GM19438 (cell line): ENCODE measurements at regions not wholly inside any gene's neighbourhood (a gene's known extent, or its start where the extent isn't known, plus 50 kb on each side); places are given as distances from the start of the nearest gene placed in this dataset.
"Not testable (repeated sequence)": the region's sequence is repeated elsewhere in the genome, so short reads cannot be mapped to it uniquely, and the experiment has no call there.

Experiments
- ATAC-seq: cut with Tn5 transposase; IDR thresholded peaks from one replicate; pipeline ENCODE4 v1.9.1; 2021; ENCODE audit warnings: low read depth; ENCODE audit not compliant: unreplicated experiment

DNA sequence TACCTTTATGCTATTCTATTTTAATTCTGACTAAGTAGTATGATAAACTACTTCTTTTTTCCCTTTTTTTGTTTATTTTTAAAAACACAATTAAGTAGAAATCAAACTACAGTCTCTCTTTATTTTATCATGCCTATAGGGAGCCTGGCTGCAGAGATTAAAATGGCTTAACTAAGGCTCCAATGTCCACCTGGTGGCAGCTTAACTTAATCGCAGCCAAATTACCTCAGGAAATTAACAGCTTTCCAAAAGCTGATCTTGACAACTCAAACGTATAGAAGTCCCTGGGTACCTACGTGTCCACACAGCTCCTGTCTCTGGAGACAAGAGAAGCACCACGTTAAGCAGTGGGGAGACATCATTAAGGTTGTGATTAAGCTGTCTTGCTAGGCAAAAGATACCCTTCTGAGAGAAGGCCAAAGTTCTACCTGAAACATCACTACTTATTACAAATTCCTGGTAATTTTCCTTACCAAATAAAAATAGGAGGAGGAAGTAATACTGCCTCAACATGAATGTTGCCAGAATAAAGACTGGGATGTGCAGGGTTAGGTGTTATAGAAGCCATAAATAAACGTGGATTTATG is 63.2 kb upstream of the SNX19 start:
- ATAC-seq = no peak

DNA sequence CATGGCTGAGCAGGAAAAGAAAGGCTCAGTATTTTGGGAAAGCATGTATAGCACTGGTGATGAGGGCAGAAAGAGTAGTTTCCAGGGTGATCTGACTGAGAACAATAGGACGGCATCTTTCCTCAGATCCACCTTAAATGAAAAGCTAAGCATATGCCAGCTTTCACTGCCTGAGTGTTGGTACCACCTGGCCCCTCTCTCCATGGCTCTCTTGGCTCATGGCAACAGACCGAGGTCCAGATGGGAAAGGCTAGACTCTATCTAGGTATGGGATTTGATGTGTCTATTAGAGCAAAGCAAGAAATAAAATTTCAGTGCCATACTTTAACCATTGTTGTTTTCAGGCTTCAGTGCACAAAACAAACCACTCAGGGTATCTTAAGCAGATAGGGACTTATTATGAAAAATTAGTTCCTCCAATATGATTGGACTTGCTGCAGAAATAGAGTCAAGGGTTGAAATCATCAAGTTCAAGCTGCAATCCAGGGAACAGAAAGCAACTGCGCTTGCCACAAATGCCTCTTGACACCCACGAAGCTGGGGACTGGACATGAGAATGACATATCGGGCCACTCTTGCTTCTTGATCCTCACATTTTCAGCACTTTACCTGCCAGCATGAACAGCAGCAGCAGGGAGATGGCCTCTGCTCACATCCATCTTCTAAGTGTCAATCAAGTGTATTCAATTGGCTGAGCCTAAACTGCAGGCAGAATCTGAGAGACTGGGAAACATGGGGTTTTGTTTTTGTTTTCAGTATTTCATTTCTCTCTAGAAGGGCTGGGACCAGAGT is 64.0 kb upstream of the SNX19 start:
- no peak for ATAC-seq

DNA sequence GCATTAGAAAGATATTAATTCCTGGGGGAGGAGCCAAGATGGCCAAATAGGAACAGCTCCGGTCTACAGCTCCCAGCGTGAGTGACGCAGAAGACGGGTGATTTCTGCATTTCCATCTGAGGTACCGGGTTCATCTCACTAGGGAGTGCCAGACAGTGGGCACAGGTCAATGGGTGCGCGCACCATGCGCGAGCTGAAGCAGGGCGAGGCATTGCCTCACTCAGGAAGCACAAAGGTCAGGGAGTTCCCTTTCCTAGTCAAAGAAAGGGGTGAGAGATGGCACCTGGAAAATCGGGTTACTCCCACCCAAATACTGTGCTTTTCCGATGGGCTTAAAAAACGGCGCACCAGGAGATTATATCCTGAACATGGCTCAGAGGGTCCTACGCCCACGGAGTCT is 68.0 kb upstream of the SNX19 start:
- not testable (repeated sequence) for ATAC-seq

DNA sequence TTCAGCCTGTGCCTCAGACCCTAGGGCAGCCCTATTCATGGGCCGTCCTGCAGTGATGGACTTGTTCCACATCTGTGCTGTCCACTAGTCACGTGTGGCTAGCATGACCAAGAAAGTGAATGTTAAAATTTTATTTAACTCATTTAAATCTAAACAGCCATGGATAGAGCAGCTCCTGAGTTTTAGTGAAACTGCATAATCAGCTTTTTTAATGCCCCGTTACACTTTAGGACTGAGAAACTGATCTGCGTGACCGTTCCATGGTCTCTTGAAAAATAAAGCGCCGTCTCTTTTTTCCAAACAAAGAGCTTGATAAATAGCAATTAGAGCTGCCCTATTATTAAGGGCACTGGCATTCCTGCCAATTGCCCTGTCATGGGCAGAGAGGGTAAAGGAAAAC is 76.5 kb upstream of the SNX19 start:
- ATAC-seq = no peak

DNA sequence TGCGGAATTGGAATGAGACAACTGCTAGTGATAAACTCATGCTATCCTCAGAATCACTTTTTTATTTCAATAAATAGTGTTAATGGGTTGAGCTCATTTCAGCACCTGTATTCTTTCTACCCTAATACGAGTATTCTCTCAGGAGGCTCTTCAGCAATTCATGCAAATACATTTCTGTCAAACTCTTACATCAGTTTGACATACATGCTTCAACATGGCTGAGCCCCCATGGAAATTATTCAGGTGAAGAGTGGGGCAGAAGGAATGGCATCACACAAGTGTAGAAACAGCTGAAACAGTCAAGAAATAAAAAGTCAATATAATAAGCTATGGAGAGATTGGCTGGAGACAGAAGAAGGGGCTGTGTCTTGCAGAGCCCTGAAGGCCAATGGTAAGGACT is 77.8 kb upstream of the SNX19 start:
- no peak for ATAC-seq

DNA sequence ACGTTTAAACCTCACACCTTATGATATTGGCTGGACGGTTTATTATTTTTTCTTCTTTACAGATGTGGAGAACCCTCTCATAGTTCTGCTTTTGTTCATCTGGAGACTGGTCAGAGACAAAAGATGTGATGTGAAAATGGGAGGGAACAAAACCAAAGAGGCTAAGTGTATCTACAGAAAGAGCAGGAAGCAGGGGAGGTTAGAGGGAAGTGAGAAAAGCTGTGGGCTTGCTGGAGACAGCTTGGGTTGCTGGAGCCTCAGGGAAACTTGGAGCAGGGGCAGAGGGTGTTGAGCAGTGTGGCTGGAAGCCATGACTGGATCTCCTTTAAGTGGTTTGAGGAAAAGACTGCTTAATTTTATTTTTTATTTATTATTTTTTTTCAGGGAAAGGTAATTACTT is 79.0 kb upstream of the SNX19 start:
- no peak for ATAC-seq

DNA sequence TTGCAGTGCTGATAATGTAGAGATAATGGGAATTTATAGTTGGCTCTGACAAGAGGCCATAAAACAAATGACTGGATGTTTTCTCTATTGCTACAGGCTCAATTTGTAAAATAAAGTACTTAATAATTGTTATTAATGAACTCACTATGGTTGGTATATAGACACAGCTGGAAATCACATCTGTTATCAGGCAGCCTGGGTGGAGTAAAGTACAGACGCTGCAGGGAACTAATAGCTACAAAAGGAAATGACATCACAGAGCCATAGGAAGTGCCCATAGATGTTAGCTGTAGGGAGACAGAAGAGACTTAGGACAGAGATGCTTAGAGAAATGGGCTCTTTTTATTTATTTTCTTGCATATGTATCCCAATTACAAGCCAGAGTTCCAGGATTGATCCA is 81.0 kb upstream of the SNX19 start:
- no peak for ATAC-seq

DNA sequence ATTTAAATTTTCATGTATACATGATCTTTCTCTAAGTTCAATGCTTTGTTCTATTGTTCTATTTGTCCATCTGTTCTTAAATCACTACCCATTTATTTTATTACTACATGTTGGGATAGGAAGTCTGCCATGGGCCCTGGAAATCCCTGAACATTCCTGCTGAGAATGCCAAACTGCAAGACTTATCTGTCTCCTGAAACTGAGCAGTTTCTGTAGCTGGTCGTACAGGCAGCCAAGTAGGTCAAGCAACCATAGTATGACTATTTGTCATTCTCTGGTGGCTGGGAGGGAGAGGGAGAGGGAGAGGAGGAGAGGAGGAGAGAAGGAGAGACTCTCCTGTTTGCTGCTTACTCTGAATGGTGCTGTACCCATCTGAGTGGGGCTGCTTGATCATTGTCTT is 82.8 kb upstream of the SNX19 start:
- no peak for ATAC-seq

DNA sequence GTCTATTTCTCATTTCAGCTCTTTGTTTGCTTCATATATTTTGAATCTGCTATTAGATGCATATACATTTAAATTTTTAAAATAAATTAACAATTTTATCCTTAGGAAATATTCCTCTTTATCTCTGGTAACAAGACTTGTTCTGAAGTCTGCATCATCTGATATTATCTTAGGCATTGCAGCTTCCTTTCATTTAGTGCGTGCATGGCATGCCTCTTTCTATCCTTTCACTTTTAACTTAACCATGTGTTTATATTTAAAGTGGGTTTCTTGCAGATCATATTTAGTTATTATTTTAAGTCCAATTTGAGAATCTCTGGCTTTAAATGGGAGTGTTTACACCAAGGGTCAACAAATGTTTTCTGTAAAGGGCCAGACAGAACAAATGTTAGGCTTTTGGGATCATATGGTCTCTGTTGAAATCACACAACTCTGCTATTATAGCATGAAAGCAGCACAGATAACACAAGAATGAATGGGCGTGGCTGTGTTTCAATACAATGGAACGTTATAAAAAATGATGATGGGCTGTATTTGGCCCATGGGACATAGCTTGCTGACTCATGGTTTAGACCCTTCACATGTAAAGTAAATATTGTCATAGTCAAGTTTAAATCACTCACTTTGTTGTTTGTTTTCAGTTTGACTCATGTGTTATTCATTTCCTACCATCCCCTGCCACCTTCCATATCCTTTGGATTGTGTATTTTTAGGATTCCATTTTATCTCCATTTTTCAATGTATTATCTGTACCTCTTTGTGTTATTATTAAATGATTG is 83.9 kb upstream of the SNX19 start:
- ATAC-seq = no peak

DNA sequence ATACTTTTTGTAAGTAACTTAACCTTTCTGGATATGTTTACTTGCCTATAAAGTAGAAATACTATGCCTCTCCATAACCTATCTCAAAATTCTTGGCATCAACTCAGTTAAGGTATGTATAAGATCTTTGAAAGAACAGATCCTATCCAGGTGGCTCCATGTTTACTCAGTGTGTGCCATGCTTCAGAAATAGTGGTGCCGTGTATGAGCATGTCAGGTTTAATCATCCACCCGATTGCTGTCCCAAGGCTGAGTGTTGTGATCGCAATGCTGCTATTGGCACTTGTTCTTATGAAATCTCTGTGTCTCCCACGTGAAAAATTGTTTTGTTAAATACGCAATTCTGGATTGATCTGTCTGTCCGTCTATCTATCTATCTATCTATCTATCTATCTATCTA is 85.9 kb upstream of the SNX19 start:
- ATAC-seq = no peak

DNA sequence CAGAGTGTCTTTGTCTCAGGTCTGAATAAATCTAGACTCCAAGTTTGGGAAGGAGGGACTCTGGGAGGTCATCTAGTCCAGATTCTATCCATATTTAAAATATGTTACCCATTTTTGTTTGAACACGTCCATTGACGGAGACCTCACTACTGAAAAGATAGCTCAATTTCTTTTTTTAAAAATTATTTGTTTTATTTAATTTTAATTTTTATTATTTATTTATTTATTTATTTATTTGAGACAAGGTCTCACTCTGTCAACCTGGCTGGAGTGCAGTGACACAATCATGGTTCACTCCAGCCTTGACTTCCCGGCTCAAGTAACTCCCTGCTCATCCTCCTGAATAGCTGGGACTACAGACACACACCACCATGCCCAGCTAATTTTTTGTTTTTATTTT is 89.5 kb upstream of the SNX19 start:
- no peak for ATAC-seq

DNA sequence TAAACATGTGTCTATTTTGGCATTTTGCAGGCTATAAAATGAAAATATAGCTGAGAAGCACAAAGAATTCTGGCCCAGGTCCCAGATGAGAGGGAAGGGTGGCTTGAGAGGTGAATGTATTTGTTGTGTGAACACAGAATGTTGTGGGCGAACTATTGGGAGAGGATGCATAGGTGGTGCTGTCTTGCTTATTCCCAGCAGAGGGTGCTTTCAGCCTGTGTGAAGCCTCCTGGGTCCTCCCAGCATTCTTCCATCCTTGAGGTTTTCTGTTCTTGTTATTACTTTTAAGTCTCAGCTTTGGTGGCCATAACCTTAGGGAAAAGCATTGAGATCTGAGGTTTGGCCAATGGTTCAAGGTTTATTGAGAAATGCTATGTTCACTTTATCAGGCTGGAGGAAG is 108.7 kb upstream of the SNX19 start:
- ATAC-seq = no peak

DNA sequence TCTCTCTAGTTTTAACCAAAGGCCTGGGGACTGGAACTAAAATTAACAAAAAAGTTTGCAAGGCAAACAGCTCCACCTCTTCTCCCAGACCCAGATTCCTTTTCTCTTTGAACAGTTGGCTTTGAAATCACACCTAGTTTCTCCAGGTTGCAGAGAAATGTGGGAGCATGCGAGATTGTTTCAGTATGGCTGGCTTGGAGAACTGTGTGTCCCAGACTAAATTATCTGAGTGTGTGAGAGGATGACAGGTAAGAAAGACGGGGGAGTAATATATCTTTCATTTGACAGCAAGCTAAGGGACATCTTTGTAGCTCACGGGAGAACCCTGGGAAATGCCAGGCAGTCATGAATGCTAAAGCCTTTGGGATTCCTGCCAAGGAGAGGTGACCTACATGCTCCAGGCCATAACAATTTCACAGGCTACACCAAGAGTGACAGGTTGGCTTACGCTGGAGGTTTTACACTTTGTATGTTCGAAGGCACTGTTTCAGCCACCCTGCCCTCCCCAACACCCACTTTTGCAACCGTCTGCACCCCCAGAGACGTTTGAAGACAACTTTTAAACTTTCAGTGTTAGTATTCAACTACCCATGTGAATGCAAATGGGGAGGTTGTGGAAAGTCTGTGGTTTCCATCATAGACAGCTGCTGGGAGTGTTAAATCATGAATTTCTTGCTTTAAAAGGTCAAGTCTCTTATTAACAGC is 109.3 kb upstream of the SNX19 start:
- ATAC-seq = no peak

DNA sequence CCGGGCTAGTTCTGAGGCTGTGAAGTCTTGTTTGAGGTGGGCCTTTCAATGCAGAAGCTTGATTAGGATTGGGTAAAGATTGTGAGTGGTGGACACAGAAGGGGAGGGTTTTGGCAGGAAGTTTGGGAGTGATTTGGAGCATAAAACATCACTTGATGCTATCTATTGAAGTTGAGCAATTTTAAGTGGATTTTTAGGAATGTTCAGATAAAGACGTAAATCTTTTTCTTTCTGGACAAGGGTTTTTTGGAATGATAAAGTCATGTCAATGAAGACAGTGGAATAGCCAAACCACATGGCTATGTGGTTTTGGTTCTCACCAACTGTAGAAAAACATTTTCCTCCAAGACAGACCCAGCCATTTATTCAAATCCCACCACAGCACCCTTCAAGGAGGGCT is 111.2 kb upstream of the SNX19 start:
- no peak for ATAC-seq

DNA sequence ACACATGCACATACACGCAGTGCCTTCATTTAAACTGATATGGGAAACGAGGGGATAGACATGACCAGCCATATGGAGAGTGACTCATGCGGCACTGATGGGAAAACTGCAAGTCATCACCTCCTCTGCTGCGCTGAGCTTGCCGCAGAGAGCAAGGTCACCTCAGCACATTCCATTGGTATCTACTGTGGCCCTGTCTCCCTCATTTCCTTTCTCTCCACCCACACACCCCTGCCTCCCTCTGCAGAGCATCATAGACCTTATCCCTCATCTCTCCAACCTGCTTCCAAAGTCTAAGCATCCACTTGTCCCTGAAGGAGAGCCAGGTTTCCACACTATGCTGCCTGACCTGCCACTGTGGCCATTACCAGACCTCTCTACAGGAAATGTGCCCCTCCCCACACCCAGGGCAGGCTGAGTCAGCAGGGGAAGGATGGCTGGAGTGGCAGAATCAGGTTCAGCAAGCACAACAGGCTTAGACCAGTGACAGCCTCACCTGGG is 116.9 kb upstream of the SNX19 start:
- ATAC-seq = no peak

DNA sequence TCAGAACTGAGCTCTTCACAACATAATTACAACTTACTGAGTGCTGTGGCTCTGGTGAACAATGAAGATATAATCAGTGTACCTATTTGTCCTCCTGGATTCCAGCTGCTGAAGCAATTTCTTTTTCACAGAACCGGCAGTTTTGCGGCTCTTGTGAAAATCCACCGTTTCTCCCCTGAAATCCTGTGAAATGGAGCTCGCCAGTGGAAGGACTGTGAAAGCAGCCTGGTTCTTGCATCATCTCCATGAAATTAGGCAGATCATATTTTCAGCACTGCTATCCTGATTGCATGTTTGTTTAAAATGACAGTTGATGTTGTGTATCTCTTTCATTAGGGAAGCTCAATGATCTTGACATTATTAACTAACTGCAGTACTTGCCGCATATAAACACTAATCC is 120.2 kb upstream of the SNX19 start:
- ATAC-seq = no peak

DNA sequence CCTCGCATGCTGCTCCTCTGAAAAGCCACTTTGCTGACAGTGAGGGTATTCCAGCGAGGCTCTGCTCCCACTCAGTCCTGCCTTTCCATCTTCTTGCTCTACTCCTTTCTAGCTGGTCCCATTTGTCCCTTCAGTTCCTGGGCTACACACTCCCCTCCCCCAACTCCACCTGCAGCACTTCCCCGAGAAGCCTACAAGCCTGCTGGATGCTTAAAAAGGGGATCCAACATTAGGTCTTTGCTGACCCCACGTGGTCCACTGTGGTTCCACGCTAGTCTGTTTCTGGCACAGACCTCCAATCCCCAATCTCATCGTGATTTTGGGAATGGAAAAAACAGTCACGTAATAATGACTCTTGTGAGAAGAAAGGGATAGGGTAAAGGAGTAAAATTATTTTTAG is 121.6 kb upstream of the SNX19 start:
- no peak for ATAC-seq

DNA sequence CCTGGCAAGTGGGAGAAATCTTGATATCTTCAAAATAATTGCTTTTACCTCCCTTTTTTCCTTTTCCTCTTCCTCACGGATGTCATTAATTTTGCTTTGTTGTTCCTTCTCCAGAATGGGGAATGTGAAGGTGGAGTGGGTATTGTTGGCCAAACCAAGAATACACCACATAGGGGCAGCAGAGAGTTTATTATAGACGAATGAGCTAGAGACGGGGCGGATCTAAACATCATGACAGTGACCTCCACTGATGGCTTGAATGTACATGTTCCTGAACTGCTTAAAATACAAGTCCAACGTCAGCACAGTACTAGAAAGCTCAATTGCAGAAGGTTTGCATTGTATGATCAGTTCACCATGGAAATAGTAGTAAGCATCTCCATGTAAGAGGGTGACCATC is 122.3 kb upstream of the SNX19 start:
- no peak for ATAC-seq

DNA sequence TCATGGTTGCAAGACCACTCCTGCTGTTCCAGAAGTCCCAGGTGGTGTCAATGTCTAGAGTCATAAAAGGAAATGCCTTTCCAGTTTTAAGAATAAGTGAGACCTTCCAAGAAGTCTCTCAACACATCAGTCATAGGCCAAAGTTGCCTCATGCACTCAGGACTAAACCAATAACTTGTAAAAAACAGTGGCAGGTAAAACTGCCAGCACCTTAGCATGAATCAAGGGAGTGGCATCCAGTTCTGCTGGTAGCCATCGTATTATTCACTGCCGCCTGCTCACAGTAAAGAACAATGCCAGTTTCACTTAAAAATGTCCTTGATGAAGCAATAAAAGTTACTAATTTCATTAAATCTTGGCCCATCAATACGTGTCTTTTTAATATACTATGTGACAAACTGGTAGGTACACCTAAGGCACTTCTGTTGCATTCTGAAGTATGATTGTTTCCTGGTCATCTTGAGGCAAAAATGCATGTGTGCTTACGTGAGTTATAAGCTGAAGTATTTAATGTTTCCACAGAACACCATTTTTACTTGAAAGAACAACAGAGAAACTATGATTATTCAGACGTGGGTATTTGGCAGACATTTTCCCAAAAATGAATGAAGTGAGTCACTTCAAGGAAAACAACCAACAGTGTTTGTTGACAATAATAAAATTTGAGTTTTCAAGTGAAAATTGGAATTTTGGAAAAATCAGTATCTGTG is 125.2 kb upstream of the SNX19 start:
- ATAC-seq = no peak

DNA sequence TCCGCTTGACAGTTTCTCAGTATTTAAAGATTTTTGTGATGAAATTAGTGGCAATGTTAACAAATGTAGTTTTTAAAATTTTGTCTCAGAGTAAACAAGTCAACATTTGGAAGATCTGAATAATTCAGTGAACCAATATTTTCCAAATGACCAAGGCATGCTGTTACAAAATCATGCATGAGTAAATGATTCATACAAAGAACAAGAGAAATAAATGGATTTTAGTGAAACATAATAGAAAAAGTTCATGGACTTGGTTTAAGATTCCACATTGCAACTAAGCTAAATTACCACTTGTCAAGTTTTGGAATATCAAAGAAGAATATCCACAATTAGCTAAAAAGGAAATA is 125.7 kb upstream of the SNX19 start:
- ATAC-seq = no peak

DNA sequence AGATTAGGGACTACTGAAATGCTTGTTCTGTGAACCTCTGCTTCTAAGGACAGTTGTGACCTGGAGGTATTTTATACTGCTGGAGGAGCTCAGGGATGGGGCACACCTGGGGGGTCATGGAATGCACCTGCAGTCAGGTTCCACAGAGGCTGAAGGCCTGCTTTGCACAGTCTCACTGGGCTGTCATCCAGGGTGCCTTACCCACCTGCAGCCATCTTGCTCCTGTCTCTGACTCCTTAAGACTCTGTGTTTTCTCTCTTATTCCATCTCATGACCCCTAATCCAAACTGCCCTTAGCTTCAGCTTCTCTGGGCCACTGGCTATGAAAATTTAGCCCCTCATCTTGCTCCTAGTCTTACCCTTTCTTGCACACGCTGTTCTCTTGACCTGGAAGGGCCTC is 127.0 kb upstream of the SNX19 start:
- no peak for ATAC-seq
